HEK293 (cell line): ENCODE measurements at regions not wholly inside any gene's neighbourhood (a gene's known extent, or its start where the extent isn't known, plus 50 kb on each side); places are given as distances from the start of the nearest gene placed in this dataset.

Experiments
- CTCF ChIA-PET: fragments of 350-600 bp; formaldehyde crosslinking; extraction: SDS; loops from one replicate; lab custom pipeline; 2021; ENCODE audit warnings: antibody characterized with exemption; lab: Yijun Ruan, JAX
- POLR2A ChIA-PET: fragments of 300-600 bp; formaldehyde crosslinking; extraction: SDS; loops from one replicate; lab custom pipeline; 2020; ENCODE audit warnings: antibody characterized with exemption, inconsistent platforms; lab: Yijun Ruan, JAX
- H3K27ac ChIP-seq: fragments of 200-500 bp; sonication (Bioruptor generic); 2 replicates; pipeline ENCODE4 v1.5.1; 2014; ENCODE audit warnings: low read depth, low read length, control low read depth, inconsistent platforms; ENCODE audit errors: extremely low read depth
- H3K36me3 ChIP-seq, 2 experiments: fragments of 200-500 bp in 1 of 2; sonication (Bioruptor generic) in 1 of 2; 1 replicate in 1 of 2; 2 replicates in 1 of 2; pipeline ENCODE4 v1.5.1; 2014 to 2017; ENCODE audit warnings: inconsistent platforms in 2 of 2, low read length in 2 of 2; ENCODE audit not compliant: control insufficient read depth in 2 of 2, insufficient read depth in 1 of 2
- H3K4me1 ChIP-seq: fragments of 200-500 bp; sonication (Bioruptor generic); 2 replicates; pipeline ENCODE4 v1.5.1; 2014; ENCODE audit warnings: mild to moderate bottlenecking, low read length, inconsistent platforms; ENCODE audit not compliant: control insufficient read depth, insufficient read depth
- H3K4me3 ChIP-seq: 2 replicates; pipeline ENCODE4 v1.5.1; 2011; ENCODE audit warnings: low read depth, mild to moderate bottlenecking, control low read depth, low read length, moderate library complexity
- H3K9me3 ChIP-seq: fragments of 200-500 bp; sonication (Bioruptor generic); 2 replicates; pipeline ENCODE4 v1.5.1; 2014; ENCODE audit warnings: low read depth, low read length, inconsistent platforms; ENCODE audit not compliant: control insufficient read depth, insufficient read depth
- FEZF1 ChIP-seq: fragments of 450-650 bp; formaldehyde crosslinking; IDR thresholded peaks from 2 replicates; pipeline ENCODE4 v1.5.1; 2016; ENCODE audit warnings: missing biosample characterization, missing genetic modification characterization
- IKZF3 ChIP-seq: fragments of 450-650 bp; IDR thresholded peaks from 2 replicates; pipeline ENCODE4 v1.5.0; 2018; ENCODE audit warnings: missing biosample characterization, mild to moderate bottlenecking, missing genetic modification characterization, moderate library complexity
- ZBTB8A ChIP-seq: fragments of 450-650 bp; formaldehyde crosslinking; IDR thresholded peaks from 2 replicates; pipeline ENCODE4 v1.5.1; 2016; ENCODE audit warnings: missing biosample characterization, missing genetic modification characterization
- ZFP41 ChIP-seq: fragments of 450-650 bp; formaldehyde crosslinking; IDR thresholded peaks from 2 replicates; pipeline ENCODE4 v1.5.1; 2016; ENCODE audit warnings: missing biosample characterization, missing genetic modification characterization, borderline replicate concordance
- ZNF121 ChIP-seq: fragments of 450-650 bp; formaldehyde crosslinking; IDR thresholded peaks from 2 replicates; pipeline ENCODE4 v1.5.1; 2016; ENCODE audit warnings: missing biosample characterization, missing genetic modification characterization
- ZNF174 ChIP-seq: fragments of 450-650 bp; formaldehyde crosslinking; IDR thresholded peaks from 2 replicates; pipeline ENCODE4 v1.5.0; 2017; ENCODE audit warnings: missing biosample characterization, mild to moderate bottlenecking, missing genetic modification characterization
- ZNF184 ChIP-seq: fragments of 450-650 bp; IDR thresholded peaks from 2 replicates; pipeline ENCODE4 v1.5.1; 2018; ENCODE audit warnings: missing biosample characterization, mild to moderate bottlenecking, missing genetic modification characterization
- ZNF202 ChIP-seq: fragments of 450-650 bp; formaldehyde crosslinking; IDR thresholded peaks from 2 replicates; pipeline ENCODE4 v1.5.1; 2016; ENCODE audit warnings: missing biosample characterization, missing genetic modification characterization, borderline replicate concordance
- ZNF23 ChIP-seq: fragments of 450-650 bp; formaldehyde crosslinking; IDR thresholded peaks from 2 replicates; pipeline ENCODE4 v1.5.1; 2016; ENCODE audit warnings: missing biosample characterization, missing genetic modification characterization, borderline replicate concordance
- ZNF324 ChIP-seq: fragments of 450-650 bp; formaldehyde crosslinking; IDR thresholded peaks from 2 replicates; pipeline ENCODE4 v1.5.1; 2016; ENCODE audit warnings: missing biosample characterization, missing genetic modification characterization
- ZNF391 ChIP-seq: fragments of 450-650 bp; formaldehyde crosslinking; IDR thresholded peaks from 2 replicates; pipeline ENCODE4 v1.5.1; 2016; ENCODE audit warnings: low read depth, missing biosample characterization, missing genetic modification characterization, borderline replicate concordance
- ZNF501 ChIP-seq: fragments of 450-650 bp; formaldehyde crosslinking; IDR thresholded peaks from 2 replicates; pipeline ENCODE4 v1.5.1; 2016; ENCODE audit warnings: missing biosample characterization, missing genetic modification characterization
- ZNF510 ChIP-seq: fragments of 450-650 bp; formaldehyde crosslinking; IDR thresholded peaks from 2 replicates; pipeline ENCODE4 v1.5.1; 2018; ENCODE audit warnings: mild to moderate bottlenecking, missing genetic modification characterization, missing biosample characterization; ENCODE audit not compliant: insufficient replicate concordance
- ZNF623 ChIP-seq: fragments of 450-650 bp; formaldehyde crosslinking; IDR thresholded peaks from 2 replicates; pipeline ENCODE4 v1.5.1; 2016; ENCODE audit warnings: missing biosample characterization, missing genetic modification characterization
- ZNF629 ChIP-seq: fragments of 450-650 bp; formaldehyde crosslinking; IDR thresholded peaks from 2 replicates; pipeline ENCODE4 v1.5.1; 2017; ENCODE audit warnings: missing biosample characterization, missing genetic modification characterization
- ZNF660 ChIP-seq: fragments of 450-650 bp; IDR thresholded peaks from 2 replicates; pipeline ENCODE4 v1.5.1; 2018; ENCODE audit warnings: missing biosample characterization, mild to moderate bottlenecking, missing genetic modification characterization
- ZNF76 ChIP-seq: fragments of 450-650 bp; formaldehyde crosslinking; IDR thresholded peaks from 2 replicates; pipeline ENCODE4; 2016; ENCODE audit warnings: low read depth, missing biosample characterization, missing genetic modification characterization, borderline replicate concordance
- TF ChIP-seq, protein P1 (sequence below): fragments of 450-650 bp; formaldehyde crosslinking; IDR thresholded peaks from 2 replicates; pipeline ENCODE4 v1.5.1; 2016; ENCODE audit warnings: missing biosample characterization, missing genetic modification characterization
- TF ChIP-seq, protein P2 (sequence below): fragments of 450-650 bp; formaldehyde crosslinking; IDR thresholded peaks from 2 replicates; pipeline ENCODE4 v1.5.1; 2017; ENCODE audit warnings: missing biosample characterization, missing genetic modification characterization
- TF ChIP-seq, protein P3 (sequence below): fragments of 450-650 bp; formaldehyde crosslinking; IDR thresholded peaks from 2 replicates; pipeline ENCODE4 v1.5.1; 2016; ENCODE audit warnings: missing biosample characterization, missing genetic modification characterization
- TF ChIP-seq, protein P4 (sequence below): fragments of 450-650 bp; formaldehyde crosslinking; conservative IDR thresholded peaks from 2 replicates; pipeline ENCODE4 v1.5.1; 2016; ENCODE audit warnings: low read depth, missing biosample characterization, missing genetic modification characterization

DNA sequence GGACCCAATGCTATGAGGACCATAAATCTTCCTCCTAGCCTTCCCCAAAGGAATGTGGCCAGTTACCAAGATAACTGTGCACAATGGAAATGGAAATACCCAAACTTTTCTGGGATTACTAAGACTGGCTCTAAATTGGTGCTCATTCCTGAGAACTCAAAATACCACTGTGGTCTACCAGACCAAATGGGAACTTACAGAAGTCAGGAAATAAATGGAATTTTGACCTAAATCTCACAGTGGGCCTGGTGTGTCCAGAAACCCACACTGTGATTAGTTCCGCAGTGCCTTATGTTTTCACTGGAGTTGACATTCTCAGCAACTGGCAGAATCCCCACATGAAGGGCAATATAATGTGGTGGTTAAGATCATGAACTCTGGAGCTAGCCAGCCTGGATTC is 99.4 kb upstream of the ZC3H12C start (continued):
- TF ChIP-seq, protein P1, sequence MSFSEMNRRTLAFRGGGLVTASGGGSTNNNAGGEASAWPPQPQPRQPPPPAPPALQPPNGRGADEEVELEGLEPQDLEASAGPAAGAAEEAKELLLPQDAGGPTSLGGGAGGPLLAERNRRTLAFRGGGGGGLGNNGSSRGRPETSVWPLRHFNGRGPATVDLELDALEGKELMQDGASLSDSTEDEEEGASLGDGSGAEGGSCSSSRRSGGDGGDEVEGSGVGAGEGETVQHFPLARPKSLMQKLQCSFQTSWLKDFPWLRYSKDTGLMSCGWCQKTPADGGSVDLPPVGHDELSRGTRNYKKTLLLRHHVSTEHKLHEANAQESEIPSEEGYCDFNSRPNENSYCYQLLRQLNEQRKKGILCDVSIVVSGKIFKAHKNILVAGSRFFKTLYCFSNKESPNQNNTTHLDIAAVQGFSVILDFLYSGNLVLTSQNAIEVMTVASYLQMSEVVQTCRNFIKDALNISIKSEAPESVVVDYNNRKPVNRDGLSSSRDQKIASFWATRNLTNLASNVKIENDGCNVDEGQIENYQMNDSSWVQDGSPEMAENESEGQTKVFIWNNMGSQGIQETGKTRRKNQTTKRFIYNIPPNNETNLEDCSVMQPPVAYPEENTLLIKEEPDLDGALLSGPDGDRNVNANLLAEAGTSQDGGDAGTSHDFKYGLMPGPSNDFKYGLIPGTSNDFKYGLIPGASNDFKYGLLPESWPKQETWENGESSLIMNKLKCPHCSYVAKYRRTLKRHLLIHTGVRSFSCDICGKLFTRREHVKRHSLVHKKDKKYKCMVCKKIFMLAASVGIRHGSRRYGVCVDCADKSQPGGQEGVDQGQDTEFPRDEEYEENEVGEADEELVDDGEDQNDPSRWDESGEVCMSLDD (tag by site-specific recombination), result no peak
- TF ChIP-seq ZNF76 (tag by site-specific recombination) (no peak), ZNF391 (tag by site-specific recombination) (no peak), ZNF629 (tag by site-specific recombination) (no peak), ZNF510 (no peak), ZNF121 (tag by site-specific recombination) (no peak)

DNA sequence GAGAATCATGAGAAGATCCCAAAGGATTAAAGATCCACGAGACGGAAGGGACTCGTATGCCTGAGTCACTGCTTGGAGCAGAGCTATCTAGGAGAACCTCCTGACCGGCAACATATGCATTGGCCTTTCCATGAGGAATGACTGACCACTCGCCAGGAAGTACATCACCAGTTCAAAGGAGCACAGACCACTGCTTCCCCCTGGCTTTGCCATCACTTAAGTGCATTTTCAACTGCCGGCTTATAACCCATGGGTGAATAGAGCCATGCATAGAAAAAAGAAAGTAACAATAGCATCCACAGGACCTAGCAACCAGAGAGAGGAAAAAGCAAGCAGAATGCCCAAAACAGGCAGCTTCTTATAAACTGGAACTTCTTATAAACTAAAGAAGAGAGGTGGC is 98.3 kb upstream of the ZC3H12C start:
- no peaks in the 10 kb centered on the region for H3K9me3 ChIP-seq
- POLR2A ChIA-PET, result no interaction called here
- no peaks in the 10 kb centered on the region for H3K4me1 ChIP-seq
- CTCF ChIA-PET, result no interaction called here
- H3K36me3 ChIP-seq, result no peaks in the 10 kb centered on the region
- no peak overlapping the region for H3K27ac ChIP-seq
- no peak overlapping the region for H3K4me3 ChIP-seq
- TF ChIP-seq ZNF202 (tag by site-specific recombination) (no peak), ZNF324 (no peak), ZNF501 (tag by site-specific recombination) (no peak), ZBTB8A (no peak), ZNF623 (tag by site-specific recombination) (no peak), ZNF660 (no peak), IKZF3 (tag by site-specific recombination) (no peak), ZFP41 (tag by site-specific recombination) (no peak), ZNF174 (tag by site-specific recombination) (no peak), ZNF23 (tag by site-specific recombination) (no peak), FEZF1 (tag by site-specific recombination) (no peak), ZNF184 (tag by site-specific recombination) (no peak)
- TF ChIP-seq, protein P2, sequence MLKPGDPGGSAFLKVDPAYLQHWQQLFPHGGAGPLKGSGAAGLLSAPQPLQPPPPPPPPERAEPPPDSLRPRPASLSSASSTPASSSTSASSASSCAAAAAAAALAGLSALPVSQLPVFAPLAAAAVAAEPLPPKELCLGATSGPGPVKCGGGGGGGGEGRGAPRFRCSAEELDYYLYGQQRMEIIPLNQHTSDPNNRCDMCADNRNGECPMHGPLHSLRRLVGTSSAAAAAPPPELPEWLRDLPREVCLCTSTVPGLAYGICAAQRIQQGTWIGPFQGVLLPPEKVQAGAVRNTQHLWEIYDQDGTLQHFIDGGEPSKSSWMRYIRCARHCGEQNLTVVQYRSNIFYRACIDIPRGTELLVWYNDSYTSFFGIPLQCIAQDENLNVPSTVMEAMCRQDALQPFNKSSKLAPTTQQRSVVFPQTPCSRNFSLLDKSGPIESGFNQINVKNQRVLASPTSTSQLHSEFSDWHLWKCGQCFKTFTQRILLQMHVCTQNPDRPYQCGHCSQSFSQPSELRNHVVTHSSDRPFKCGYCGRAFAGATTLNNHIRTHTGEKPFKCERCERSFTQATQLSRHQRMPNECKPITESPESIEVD, result no peak
- TF ChIP-seq, protein P3, sequence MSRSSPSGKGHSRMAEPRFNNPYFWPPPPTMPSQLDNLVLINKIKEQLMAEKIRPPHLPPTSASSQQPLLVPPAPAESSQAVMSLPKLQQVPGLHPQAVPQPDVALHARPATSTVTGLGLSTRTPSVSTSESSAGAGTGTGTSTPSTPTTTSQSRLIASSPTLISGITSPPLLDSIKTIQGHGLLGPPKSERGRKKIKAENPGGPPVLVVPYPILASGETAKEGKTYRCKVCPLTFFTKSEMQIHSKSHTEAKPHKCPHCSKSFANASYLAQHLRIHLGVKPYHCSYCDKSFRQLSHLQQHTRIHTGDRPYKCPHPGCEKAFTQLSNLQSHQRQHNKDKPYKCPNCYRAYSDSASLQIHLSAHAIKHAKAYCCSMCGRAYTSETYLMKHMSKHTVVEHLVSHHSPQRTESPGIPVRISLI, result no peak
- TF ChIP-seq, protein P4, sequence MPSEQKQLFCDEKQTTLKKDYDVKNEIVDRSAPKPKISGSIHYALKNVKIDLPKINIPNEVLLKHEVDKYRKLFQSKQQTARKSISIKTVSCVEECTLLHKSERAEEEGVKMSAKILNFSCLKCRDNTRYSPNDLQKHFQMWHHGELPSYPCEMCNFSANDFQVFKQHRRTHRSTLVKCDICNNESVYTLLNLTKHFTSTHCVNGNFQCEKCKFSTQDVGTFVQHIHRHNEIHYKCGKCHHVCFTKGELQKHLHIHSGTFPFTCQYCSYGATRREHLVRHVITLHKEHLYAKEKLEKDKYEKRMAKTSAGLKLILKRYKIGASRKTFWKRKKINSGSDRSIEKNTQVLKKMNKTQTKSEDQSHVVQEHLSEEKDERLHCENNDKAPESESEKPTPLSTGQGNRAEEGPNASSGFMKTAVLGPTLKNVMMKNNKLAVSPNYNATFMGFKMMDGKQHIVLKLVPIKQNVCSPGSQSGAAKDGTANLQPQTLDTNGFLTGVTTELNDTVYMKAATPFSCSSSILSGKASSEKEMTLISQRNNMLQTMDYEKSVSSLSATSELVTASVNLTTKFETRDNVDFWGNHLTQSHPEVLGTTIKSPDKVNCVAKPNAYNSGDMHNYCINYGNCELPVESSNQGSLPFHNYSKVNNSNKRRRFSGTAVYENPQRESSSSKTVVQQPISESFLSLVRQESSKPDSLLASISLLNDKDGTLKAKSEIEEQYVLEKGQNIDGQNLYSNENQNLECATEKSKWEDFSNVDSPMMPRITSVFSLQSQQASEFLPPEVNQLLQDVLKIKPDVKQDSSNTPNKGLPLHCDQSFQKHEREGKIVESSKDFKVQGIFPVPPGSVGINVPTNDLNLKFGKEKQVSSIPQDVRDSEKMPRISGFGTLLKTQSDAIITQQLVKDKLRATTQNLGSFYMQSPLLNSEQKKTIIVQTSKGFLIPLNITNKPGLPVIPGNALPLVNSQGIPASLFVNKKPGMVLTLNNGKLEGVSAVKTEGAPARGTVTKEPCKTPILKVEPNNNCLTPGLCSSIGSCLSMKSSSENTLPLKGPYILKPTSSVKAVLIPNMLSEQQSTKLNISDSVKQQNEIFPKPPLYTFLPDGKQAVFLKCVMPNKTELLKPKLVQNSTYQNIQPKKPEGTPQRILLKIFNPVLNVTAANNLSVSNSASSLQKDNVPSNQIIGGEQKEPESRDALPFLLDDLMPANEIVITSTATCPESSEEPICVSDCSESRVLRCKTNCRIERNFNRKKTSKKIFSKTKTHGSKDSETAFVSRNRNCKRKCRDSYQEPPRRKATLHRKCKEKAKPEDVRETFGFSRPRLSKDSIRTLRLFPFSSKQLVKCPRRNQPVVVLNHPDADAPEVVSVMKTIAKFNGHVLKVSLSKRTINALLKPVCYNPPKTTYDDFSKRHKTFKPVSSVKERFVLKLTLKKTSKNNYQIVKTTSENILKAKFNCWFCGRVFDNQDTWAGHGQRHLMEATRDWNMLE, result no peak
